Right renal cortex interstitium (tissue), 3 donors: ENCODE measurements at regions not wholly inside any gene's neighbourhood (a gene's known extent, or its start where the extent isn't known, plus 50 kb on each side); places are given as distances from the start of the nearest gene placed in this dataset.

Experiments used
- DNase-seq, 3 donors: peaks; one replicate each; pipeline ENCODE4 v3.0.0-alpha.2; 2013; ENCODE audit warnings: low read depth in 3 of 3, low spot score in 2 of 3

DNA sequence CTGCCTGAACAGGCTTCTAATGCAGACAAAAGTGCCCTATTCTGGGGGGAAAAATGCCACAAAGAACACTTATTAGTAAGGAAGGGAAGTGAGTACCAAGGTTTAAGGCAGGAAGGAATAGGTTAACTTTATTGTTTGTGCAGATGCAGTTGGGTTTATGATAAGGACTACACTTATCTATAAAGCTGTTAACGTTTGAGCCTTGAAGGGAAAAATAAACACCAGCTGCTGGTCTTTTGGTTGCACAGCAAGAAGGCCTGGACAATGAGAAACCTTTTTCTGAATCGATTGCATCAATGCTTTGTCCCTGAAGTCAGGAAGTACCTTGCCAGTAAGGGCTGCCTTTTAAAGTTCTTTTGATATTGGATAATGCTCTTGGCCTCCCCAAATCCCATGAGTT lies 407.8 kb downstream of the ATP23 start:
- DNase-seq: no peak

GRCh38 chr12:58356794-58357193 lies 415.4 kb downstream of the ATP23 start:
- no peak for DNase-seq

- DNase-seq: no peak
Observed at GRCh38 chr12:58357511-58357910, 416.1 kb downstream of the ATP23 start.

GRCh38 chr12:58358369-58358768 lies 417.0 kb downstream of the ATP23 start:
- no peak for DNase-seq

- no peak for DNase-seq
Observed at GRCh38 chr12:58359084-58359483, 417.7 kb downstream of the ATP23 start.

- DNase-seq: no peak
Observed at GRCh38 chr12:58361056-58361455, 419.7 kb downstream of the ATP23 start.

- no peak for DNase-seq
Observed at GRCh38 chr12:58363971-58364370, 422.6 kb downstream of the ATP23 start.

- no peak for DNase-seq
Observed at GRCh38 chr12:58364389-58365086, 423.2 kb downstream of the ATP23 start.

DNA sequence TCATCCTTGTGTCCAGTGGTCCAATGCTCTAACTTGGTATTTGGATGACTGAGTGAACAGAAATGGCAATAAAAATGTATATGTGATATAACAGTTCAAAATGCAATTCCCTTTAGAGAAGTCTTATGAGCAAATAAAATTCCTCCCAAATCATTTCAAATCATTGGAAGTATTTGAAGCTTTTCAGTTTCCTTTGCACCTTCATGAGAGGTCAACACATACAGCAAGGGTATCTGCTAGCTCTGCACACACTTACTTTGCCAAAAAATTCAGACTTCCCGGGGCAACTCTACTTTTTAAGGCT lies 423.7 kb downstream of the ATP23 start:
- DNase-seq: no peak

GRCh38 chr12:58367041-58367440 lies 425.7 kb downstream of the ATP23 start:
- no peak for DNase-seq

DNA sequence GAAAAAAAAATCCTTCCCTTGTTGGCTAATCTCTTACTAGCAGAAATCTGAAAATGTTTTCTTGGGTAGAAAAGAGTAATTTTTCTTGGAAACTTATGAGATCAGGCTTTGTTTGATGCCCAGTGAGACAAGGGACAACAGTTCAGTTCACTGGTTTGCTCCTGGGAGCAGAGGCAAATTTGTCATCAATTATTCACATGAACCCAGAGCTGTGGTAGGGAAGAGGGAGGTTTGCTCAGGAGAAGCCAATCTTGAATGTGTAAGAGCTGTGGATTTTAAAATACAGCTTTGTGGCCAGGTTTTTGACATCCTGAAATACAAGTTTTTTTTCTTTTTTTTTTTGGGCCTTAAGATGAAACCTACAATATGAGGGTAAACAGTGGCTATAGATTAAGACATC lies 426.6 kb downstream of the ATP23 start:
- no peak for DNase-seq

GRCh38 chr12:58369576-58369975 lies 428.2 kb downstream of the ATP23 start:
- no peak for DNase-seq

GRCh38 chr12:58372298-58372697 lies 430.9 kb downstream of the ATP23 start:
- DNase-seq: no peak

DNA sequence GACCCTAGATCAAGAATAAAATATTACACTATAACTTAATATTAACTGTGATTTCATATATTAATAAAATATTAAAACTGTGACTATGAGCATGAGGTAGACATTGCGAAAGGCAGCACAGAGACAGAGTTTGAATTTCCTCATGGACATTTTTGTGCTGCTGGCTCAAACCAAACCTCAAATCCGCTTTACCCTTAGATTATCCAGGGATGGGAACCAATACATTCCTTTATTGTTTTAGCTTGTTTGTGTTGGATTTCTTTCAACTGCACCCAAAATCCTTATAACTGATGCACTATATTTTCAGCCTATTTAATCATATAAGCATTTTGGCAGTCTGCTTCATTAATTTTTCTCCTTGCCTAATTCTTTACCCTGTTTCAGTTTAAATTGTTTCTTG lies 436.7 kb downstream of the ATP23 start:
- no peak for DNase-seq

GRCh38 chr12:58381546-58381945 lies 440.2 kb downstream of the ATP23 start:
- DNase-seq: no peak

DNA sequence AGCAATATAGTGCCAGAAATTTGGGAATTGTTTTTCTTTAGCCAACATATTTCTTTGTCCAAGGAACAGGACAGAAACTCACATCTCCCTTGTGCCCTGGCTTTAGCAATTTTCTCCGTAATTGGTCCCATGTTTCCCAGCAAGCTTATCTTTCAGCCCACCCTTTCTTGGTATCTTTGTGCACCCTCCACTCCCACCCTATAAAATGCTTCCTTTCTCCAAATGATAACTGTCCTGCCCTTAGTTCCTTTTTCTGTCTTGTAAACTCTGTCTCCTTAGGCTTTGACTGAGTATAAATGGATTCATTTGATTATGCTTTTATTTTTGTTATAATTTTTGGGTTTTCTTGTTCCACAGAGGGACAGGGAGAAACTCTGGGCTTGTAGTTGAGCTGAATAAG lies 442.8 kb downstream of the ATP23 start:
- DNase-seq: no peak

- DNase-seq: no peak
Observed at GRCh38 chr12:58386136-58386535, 444.8 kb downstream of the ATP23 start.

GRCh38 chr12:58387199-58387598 lies 445.8 kb downstream of the ATP23 start:
- no peak for DNase-seq

- DNase-seq: no peak
Observed at GRCh38 chr12:58388261-58388660, 446.9 kb downstream of the ATP23 start.

DNA sequence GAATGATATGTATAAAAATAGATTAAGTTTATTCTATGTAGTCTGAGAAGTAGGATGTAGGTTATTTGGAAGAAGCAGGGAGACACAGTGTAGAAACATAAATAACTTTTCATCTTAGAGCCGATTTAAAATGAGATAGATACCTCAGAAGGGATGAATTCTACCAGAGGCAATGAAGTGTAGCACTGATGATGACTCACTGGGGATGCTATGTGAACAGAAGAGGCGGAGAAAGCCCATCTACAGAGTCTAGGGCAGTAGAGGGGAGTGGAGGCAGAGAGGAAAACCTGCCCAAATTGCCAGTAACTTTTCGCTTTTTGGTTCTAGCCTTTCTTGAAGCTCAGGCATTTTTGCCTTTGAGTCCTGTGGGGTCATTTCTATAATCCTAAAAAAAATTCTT lies 451.8 kb downstream of the ATP23 start:
- DNase-seq: no peak

DNA sequence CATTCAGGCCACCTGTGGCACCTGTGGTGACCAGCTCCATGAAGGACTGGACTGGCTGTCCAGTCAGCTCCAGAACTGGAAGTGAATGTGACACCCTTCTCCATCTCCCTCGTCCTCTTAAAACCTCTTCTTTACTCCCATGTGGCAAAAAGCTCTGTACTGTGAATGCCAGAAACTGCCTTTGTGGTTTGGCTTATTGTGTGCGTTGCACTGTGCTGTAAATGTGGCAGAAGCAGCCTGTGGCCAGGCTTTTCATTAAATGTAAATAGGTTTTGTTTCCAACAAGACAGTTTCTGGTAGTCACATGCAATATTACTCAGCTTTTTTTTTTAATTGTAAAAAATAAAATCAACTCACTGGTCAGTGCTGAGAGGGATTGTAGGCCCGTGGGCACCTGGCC lies 453.7 kb downstream of the ATP23 start:
- DNase-seq: no peak

- no peak for DNase-seq
Observed at GRCh38 chr12:58395470-58395869, 454.1 kb downstream of the ATP23 start.

DNA sequence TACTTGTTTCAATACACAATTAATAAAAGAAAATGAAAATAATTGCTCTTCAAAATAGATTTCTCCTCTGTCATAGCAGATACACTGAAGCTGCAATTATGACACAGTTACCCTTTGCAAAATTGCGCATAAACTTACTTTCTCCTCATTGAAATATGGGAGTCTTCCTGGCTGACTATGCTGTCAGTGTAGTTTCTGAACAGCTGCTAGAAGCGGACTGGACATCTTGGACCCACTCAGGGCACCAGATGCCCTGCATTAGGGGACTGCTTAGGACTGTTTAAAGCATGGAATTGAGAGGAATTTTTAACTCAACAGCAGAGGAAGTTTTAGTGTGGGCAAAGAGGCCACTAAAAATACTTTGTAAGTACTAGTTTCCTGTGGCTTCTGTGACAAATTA lies 454.9 kb downstream of the ATP23 start:
- no peak for DNase-seq
